ENCODE measurements at regions not wholly inside any gene's neighbourhood (a gene's known extent, or its start where the extent isn't known, plus 50 kb on each side); places are given as distances from the start of the nearest gene placed in this dataset.

GRCh38 chr9:14031810-14032209, 282.1 kb downstream of the NFIB start:
- Histone ChIP-seq H3K4me3 (no peak overlapping the region), H3K27ac (no peak overlapping the region), H3K9me3 (no peaks in the 10 kb centered on the region), H3K4me2 (no peak overlapping the region), H3K4me1 (peaks cover 8% of the 10 kb centered on the region; the same call in 2 of the 3 replicates)
- WGBS (ENCODE audit: missing lambda C conversion rate), result 90% methylated on average over 3 of the region's 3 CpGs
- FAIRE-seq, result no peak
- ATAC-seq, result no peak
- ChIA-PET POLR2A (no interaction called here), CTCF (no interaction called here)
- DNase-seq (ENCODE audit: low read depth in 1 of 2, low spot score in 1 of 2), result no peak
- no peak for TF ChIP-seq KDM5A (IDR thresholded peaks at IDR 0.05)
- TF ChIP-seq JUN (IDR thresholded peaks at IDR 0.05), result no peak
- no peak for TF ChIP-seq EHMT2 (IDR thresholded peaks at IDR 0.05; ENCODE audit: low read depth)
- TF ChIP-seq EP300 (IDR thresholded peaks at IDR 0.05), result no peak
- TF ChIP-seq MYC (IDR thresholded peaks at IDR 0.05; ENCODE audit: borderline replicate concordance, low read length), result no peak
- TF ChIP-seq USF2 (IDR thresholded peaks at IDR 0.05), result no peak
- no peak for TF ChIP-seq CBX8 (IDR thresholded peaks at IDR 0.05)
- no peak for TF ChIP-seq HOXB5 (CRISPR knock-in tag; IDR thresholded peaks at IDR 0.05)
- no peak for TF ChIP-seq RCOR1 (IDR thresholded peaks at IDR 0.05; ENCODE audit: low read depth, low read length)
- no peak for TF ChIP-seq ESRRA (IDR thresholded peaks at IDR 0.05; ENCODE audit: borderline replicate concordance, low read length)
- TF ChIP-seq CBX2 (IDR thresholded peaks at IDR 0.05; ENCODE audit: borderline replicate concordance, low read depth), result no peak

- Histone ChIP-seq H3K4me2 (no peak overlapping the region), H3K27ac (peak overlapping the region in 1 of 2 experiments; percentile 23; a peak in 1 of 6 replicates), H3K4me3 (no peak overlapping the region), H3K4me1 (peaks cover 8% of the 10 kb centered on the region; the same call in 2 of the 3 replicates), H3K9me3 (no peaks in the 10 kb centered on the region)
- ATAC-seq (peak in 1 of 2 experiments; percentile 34; a peak in 3 of 6 replicates), DNase-seq (ENCODE audit: low read depth in 1 of 2, low spot score in 1 of 2) (no peak), FAIRE-seq (no peak)
- ChIA-PET CTCF (no interaction called here), POLR2A (no interaction called here)
- TF ChIP-seq NPAS2 (CRISPR knock-in tag; IDR thresholded peaks at IDR 0.05; ENCODE audit: borderline replicate concordance), result no peak
- no peak for TF ChIP-seq ELK1 (IDR thresholded peaks at IDR 0.05; ENCODE audit: low read depth, low read length)
- TF ChIP-seq HES2 (IDR thresholded peaks at IDR 0.05), result no peak
- no peak for TF ChIP-seq BHLHE40 (IDR thresholded peaks at IDR 0.05; ENCODE audit: low read depth, low read length)
- TF ChIP-seq PBX3 (IDR thresholded peaks at IDR 0.05), result no peak
- no peak for TF ChIP-seq KDM1A (IDR thresholded peaks at IDR 0.05; ENCODE audit: low read depth)
- no peak for TF ChIP-seq ESRRA (IDR thresholded peaks at IDR 0.05; ENCODE audit: borderline replicate concordance, low read length)
- no peak for TF ChIP-seq EHF (CRISPR knock-in tag; IDR thresholded peaks at IDR 0.05)
- TF ChIP-seq JUN (IDR thresholded peaks at IDR 0.05), result no peak
- TF ChIP-seq TFCP2L1 (CRISPR knock-in tag; IDR thresholded peaks at IDR 0.05), result no peak
- no peak for TF ChIP-seq ZSCAN20 (CRISPR knock-in tag; IDR thresholded peaks at IDR 0.05)
- no peak for TF ChIP-seq MAZ (IDR thresholded peaks at IDR 0.05; ENCODE audit: borderline replicate concordance, low read depth, low read length)
- TF ChIP-seq EP300 (IDR thresholded peaks at IDR 0.05), result no peak
- no peak for TF ChIP-seq JUNB (IDR thresholded peaks at IDR 0.05)
- TF ChIP-seq MAX (IDR thresholded peaks at IDR 0.05), result no peak
- TF ChIP-seq FOSB (CRISPR knock-in tag; IDR thresholded peaks at IDR 0.05), result no peak
- TF ChIP-seq E2F6 (IDR thresholded peaks at IDR 0.05; ENCODE audit: borderline replicate concordance, low read depth), result no peak
- no peak for TF ChIP-seq CTCF (IDR thresholded peaks at IDR 0.05)
- TF ChIP-seq HOXA7 (CRISPR knock-in tag; IDR thresholded peaks at IDR 0.05), result no peak
- WGBS (ENCODE audit: missing lambda C conversion rate), result 75% methylated on average over 7 of the region's 7 CpGs
These were observed 282.9 kb downstream of the NFIB start for GRCh38 chr9:14031060-14031414.

All from A549 (cell line).